ENCODE measurements at regions not wholly inside any gene's neighbourhood (a gene's known extent, or its start where the extent isn't known, plus 50 kb on each side); places are given as distances from the start of the nearest gene placed in this dataset.

GRCh38 chr10:130921911-130922440 lies 389.5 kb downstream of the TCERG1L start:
- TF ChIP-seq CTCF (IDR thresholded peaks at IDR 0.05; ENCODE audit: insufficient read depth, low read length) (no peak), POLR2AphosphoS5 (IDR thresholded peaks at IDR 0.05; ENCODE audit: low read depth) (no peak), REST (IDR thresholded peaks at IDR 0.05; ENCODE audit: insufficient replicate concordance, low read depth) (no peak), GABPA (IDR thresholded peaks at IDR 0.05; ENCODE audit: low read depth) (no peak), SPI1 (IDR thresholded peaks at IDR 0.05; ENCODE audit: borderline replicate concordance, low read depth) (no peak)
